ENCODE measurements at regions not wholly inside any gene's neighbourhood (a gene's known extent, or its start where the extent isn't known, plus 50 kb on each side); places are given as distances from the start of the nearest gene placed in this dataset.

DNA sequence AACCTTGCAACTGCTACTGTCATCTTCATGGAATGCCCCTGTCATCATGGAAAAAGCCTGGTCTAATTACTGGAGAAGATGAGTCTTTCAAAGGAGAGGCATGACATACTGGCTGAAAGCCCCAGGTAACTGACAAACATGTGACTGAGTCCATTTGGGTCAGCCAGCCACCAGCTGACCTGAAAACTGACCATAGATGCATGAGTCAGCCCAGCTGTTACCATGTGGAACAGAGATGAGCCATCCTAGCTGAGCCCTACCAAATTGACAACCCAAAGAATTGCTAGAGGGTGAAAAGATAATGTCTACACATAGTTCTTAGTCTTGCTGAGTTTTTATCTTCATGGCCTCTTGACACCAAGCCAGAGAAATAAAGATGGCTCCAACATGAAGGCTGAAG is 311.8 kb downstream of the UTP18 start (continued):
- TF ChIP-seq, protein P1, sequence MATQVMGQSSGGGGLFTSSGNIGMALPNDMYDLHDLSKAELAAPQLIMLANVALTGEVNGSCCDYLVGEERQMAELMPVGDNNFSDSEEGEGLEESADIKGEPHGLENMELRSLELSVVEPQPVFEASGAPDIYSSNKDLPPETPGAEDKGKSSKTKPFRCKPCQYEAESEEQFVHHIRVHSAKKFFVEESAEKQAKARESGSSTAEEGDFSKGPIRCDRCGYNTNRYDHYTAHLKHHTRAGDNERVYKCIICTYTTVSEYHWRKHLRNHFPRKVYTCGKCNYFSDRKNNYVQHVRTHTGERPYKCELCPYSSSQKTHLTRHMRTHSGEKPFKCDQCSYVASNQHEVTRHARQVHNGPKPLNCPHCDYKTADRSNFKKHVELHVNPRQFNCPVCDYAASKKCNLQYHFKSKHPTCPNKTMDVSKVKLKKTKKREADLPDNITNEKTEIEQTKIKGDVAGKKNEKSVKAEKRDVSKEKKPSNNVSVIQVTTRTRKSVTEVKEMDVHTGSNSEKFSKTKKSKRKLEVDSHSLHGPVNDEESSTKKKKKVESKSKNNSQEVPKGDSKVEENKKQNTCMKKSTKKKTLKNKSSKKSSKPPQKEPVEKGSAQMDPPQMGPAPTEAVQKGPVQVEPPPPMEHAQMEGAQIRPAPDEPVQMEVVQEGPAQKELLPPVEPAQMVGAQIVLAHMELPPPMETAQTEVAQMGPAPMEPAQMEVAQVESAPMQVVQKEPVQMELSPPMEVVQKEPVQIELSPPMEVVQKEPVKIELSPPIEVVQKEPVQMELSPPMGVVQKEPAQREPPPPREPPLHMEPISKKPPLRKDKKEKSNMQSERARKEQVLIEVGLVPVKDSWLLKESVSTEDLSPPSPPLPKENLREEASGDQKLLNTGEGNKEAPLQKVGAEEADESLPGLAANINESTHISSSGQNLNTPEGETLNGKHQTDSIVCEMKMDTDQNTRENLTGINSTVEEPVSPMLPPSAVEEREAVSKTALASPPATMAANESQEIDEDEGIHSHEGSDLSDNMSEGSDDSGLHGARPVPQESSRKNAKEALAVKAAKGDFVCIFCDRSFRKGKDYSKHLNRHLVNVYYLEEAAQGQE (tag by site-specific recombination; IDR thresholded peaks at IDR 0.05) = no peak
- no peak for TF ChIP-seq ZNF16 (tag by site-specific recombination; IDR thresholded peaks at IDR 0.05; ENCODE audit: low read depth)
- no peak for TF ChIP-seq ZSCAN16 (tag by site-specific recombination; IDR thresholded peaks at IDR 0.05)
- no peak for TF ChIP-seq ZNF23 (tag by site-specific recombination; IDR thresholded peaks at IDR 0.05; ENCODE audit: borderline replicate concordance)
- TF ChIP-seq ZNF366 (tag by site-specific recombination; conservative IDR thresholded peaks at IDR 0.05) = no peak
